OCI-LY7 (cell line): ENCODE measurements at regions not wholly inside any gene's neighbourhood (a gene's known extent, or its start where the extent isn't known, plus 50 kb on each side); places are given as distances from the start of the nearest gene placed in this dataset.

ENCODE experiments used
- BruUV-seq: library from RNA; stranded (reverse); fragments of 400-500 nt; replicated peaks from 2 replicates; lab custom pipeline; 2021; lab: Mats Ljungman, UMichigan
- CTCF ChIA-PET: fragments of 300-600 bp; sonication (Branson Sonifier 250); formaldehyde crosslinking; loops from one replicate; lab custom pipeline; 2022; ENCODE audit warnings: antibody characterized with exemption; ENCODE audit not compliant: unreplicated experiment; lab: Charles Lee
- POLR2A ChIA-PET: fragments of 300-600 bp; sonication (Branson Sonifier 250); formaldehyde crosslinking; loops from one replicate; lab custom pipeline; 2022; ENCODE audit warnings: antibody characterized with exemption; lab: Charles Lee
- DNase-seq: peaks from one replicate; pipeline ENCODE4 v3.0.0-alpha.2; 2015; ENCODE audit warnings: low spot score
- H2AFZ ChIP-seq: fragments of 200-600 bp; sonication (generic), shearing (Covaris generic); 2 replicates; pipeline ENCODE4 v1.6.1; 2014; ENCODE audit warnings: mild to moderate bottlenecking, antibody characterized with exemption, low read length, moderate library complexity
- H3K27ac ChIP-seq: fragments of 200-600 bp; sonication (generic); 2 replicates; pipeline ENCODE4 v1.5.1; 2014; ENCODE audit warnings: mixed run types, low read depth, mild to moderate bottlenecking, moderate library complexity, low read length, inconsistent platforms; ENCODE audit not compliant: poor library complexity, severe bottlenecking
- H3K36me3 ChIP-seq: fragments of 200-600 bp; sonication (generic); 2 replicates; pipeline ENCODE4 v1.6.1; 2014; ENCODE audit warnings: mild to moderate bottlenecking, antibody characterized with exemption, low read length, moderate library complexity, mixed read lengths; ENCODE audit not compliant: insufficient read depth
- H3K4me1 ChIP-seq: fragments of 200-600 bp; sonication (generic); 2 replicates; pipeline ENCODE4 v1.5.1; 2014; ENCODE audit warnings: mild to moderate bottlenecking, low read length; ENCODE audit not compliant: insufficient read depth, poor library complexity, severe bottlenecking
- H3K4me2 ChIP-seq: fragments of 200-600 bp; sonication (generic); 2 replicates; pipeline ENCODE4 v1.6.1; 2014; ENCODE audit warnings: mild to moderate bottlenecking, low read length
- H3K4me3 ChIP-seq: fragments of 200-600 bp; sonication (generic); 2 replicates; pipeline ENCODE4 v1.5.1; 2014; ENCODE audit warnings: mild to moderate bottlenecking, low read depth, low read length; ENCODE audit not compliant: poor library complexity, severe bottlenecking
- H3K79me2 ChIP-seq: fragments of 200-600 bp; sonication (generic); 2 replicates; pipeline ENCODE4 v1.6.1; 2016; ENCODE audit warnings: low read depth, mild to moderate bottlenecking, low read length, moderate library complexity, mixed read lengths; ENCODE audit not compliant: insufficient read depth
- H3K9me2 ChIP-seq: fragments of 200-600 bp; sonication (generic); 2 replicates; pipeline ENCODE4 v1.6.1; 2016; ENCODE audit warnings: mild to moderate bottlenecking, low read length, mixed read lengths; ENCODE audit not compliant: insufficient read depth
- H3K9me3 ChIP-seq: fragments of 200-600 bp; sonication (generic); 2 replicates; pipeline ENCODE4 v1.6.1; 2014; ENCODE audit warnings: mild to moderate bottlenecking, mixed run types, low read length, mixed read lengths
- H4K20me1 ChIP-seq: fragments of 200-600 bp; sonication (generic); 2 replicates; pipeline ENCODE4 v1.6.1; 2014; ENCODE audit warnings: mild to moderate bottlenecking, antibody characterized with exemption, low read length, moderate library complexity, mixed read lengths; ENCODE audit not compliant: insufficient read depth
- EZH2phosphoT487 ChIP-seq: fragments of 200-600 bp; sonication (generic); IDR thresholded peaks from 2 replicates; pipeline ENCODE4 v1.6.1; 2018; ENCODE audit warnings: low read depth, borderline replicate concordance, mild to moderate bottlenecking, mixed run types, antibody characterized with exemption, low read length, moderate library complexity, mixed read lengths
- intact Hi-C: fragments of 100-400 bp; cut with micrococcal nuclease; formaldehyde crosslinking; loops from one replicate; pipeline ENCODE4 v1.10.0; 2022; ENCODE audit not compliant: unreplicated experiment
- TF ChIP-seq, protein P1 (sequence below): fragments of 200-600 bp; sonication (generic); conservative IDR thresholded peaks from 2 replicates; pipeline ENCODE4 v1.5.1; 2014; ENCODE audit warnings: mild to moderate bottlenecking, antibody characterized with exemption, low read length, moderate library complexity, mixed read lengths

DNA sequence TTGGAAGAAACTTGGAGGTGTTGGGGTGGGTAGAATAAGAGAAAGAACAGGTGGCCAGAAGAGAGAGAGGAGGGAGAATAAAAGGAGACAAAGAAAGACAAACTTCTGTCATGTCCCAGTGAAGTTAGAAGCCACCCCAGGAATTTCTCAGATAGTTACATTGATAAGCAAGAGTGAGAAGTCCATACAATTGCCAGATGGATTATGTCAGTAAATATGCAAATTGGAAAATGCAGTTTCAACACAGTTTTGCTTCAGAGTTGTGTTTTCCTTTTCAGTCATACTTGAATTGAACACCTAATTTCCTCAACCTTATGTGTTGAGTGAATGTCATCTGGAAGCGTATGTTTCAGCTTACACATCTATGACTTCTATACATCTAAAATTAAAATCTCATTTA, 139.2 kb downstream of the RXFP2 start:
- Histone ChIP-seq H2AFZ (no peak overlapping the region), H4K20me1 (no peaks in the 10 kb centered on the region)

DNA sequence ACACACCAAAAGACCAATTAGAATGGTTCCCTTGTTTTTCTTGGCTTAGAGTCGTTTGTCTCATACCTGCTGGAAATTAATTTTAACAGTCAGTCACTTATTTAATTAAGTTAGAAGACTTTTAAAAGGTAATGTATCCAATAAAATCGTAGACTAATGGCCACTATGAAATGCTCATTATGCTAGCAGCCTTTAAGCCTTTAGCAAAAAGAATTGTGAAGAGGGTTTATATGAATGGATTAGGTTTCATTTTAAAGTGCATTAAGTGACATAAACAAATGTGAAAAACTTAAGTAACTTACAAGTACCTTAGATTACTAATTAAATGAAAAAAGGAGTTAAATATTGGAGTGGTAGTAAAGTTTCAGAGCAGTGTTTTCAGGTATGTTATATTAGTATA, 139.6 kb downstream of the RXFP2 start:
- TF ChIP-seq, protein P1, sequence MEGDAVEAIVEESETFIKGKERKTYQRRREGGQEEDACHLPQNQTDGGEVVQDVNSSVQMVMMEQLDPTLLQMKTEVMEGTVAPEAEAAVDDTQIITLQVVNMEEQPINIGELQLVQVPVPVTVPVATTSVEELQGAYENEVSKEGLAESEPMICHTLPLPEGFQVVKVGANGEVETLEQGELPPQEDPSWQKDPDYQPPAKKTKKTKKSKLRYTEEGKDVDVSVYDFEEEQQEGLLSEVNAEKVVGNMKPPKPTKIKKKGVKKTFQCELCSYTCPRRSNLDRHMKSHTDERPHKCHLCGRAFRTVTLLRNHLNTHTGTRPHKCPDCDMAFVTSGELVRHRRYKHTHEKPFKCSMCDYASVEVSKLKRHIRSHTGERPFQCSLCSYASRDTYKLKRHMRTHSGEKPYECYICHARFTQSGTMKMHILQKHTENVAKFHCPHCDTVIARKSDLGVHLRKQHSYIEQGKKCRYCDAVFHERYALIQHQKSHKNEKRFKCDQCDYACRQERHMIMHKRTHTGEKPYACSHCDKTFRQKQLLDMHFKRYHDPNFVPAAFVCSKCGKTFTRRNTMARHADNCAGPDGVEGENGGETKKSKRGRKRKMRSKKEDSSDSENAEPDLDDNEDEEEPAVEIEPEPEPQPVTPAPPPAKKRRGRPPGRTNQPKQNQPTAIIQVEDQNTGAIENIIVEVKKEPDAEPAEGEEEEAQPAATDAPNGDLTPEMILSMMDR, result no peak
- no peak for TF ChIP-seq EZH2phosphoT487
- Histone ChIP-seq H3K4me2 (no peak overlapping the region), H2AFZ (no peak overlapping the region), H4K20me1 (no peaks in the 10 kb centered on the region), H3K4me3 (no peak overlapping the region), H3K4me1 (no peaks in the 10 kb centered on the region), H3K9me3 (no peaks in the 10 kb centered on the region), H3K27ac (no peak overlapping the region), H3K79me2 (no peaks in the 10 kb centered on the region), H3K36me3 (no peaks in the 10 kb centered on the region), H3K9me2 (no peaks in the 10 kb centered on the region)
- intact Hi-C loops, result no loop called here
- CTCF ChIA-PET, result no interaction called here
- POLR2A ChIA-PET, result no interaction called here
- BruUV-seq, result no TSS peak
- no peak for DNase-seq

More for the DNA sequence above, 139.2 kb downstream of the RXFP2 start:
- no TSS peak for BruUV-seq
- H3K79me2 ChIP-seq, result no peaks in the 10 kb centered on the region
- no peaks in the 10 kb centered on the region for H3K36me3 ChIP-seq
- H3K9me3 ChIP-seq, result no peaks in the 10 kb centered on the region
- H3K9me2 ChIP-seq, result no peaks in the 10 kb centered on the region
- H3K4me1 ChIP-seq, result no peaks in the 10 kb centered on the region
- CTCF ChIA-PET, result no interaction called here
- no peak overlapping the region for H3K4me2 ChIP-seq
- intact Hi-C loops, result no loop called here
- H3K27ac ChIP-seq, result no peak overlapping the region
- no peak overlapping the region for H3K4me3 ChIP-seq
- DNase-seq, result no peak
- POLR2A ChIA-PET, result interaction anchor here (1.9 kb wide), 1 partner anchor 17 kb away, joined by 6 read pairs; no protein-coding TSS in a partner anchor
- TF ChIP-seq, protein P1, result no peak
- TF ChIP-seq EZH2phosphoT487, result no peak

DNA sequence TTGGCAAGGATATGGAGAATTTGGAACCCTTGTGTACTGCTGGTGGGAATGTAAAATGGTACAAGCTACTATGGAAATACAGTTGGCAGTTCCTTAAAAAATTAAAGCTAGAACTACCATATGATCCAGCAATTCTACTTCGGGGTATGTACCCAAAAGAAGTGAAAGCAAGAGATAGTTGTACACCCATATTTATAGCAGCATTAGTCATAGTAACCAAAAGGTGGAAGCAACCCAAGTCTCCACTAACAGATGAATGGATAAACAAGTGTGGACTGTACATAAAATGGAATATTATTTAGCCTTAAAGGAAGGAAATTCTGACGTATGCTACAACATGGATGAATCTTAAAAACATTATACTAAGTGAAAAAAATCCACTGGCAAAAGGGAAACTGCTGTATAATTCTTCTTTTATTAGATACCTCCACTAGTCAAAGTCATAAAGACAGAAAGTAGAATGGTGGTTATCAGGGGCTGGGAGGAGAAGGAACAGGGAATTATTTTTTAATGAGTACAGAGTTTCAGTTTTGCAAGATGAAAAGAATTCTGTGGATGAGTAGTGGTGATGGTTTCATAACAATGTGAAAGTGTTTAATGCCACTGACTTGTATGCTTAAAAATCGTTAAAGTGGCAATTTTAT, 141.6 kb downstream of the RXFP2 start:
- intact Hi-C loops, result no loop called here
- Histone ChIP-seq H3K27ac (no peak overlapping the region), H3K4me1 (no peaks in the 10 kb centered on the region), H3K36me3 (no peaks in the 10 kb centered on the region), H3K4me3 (no peak overlapping the region), H3K4me2 (no peak overlapping the region), H4K20me1 (no peaks in the 10 kb centered on the region), H2AFZ (no peak overlapping the region), H3K9me3 (no peaks in the 10 kb centered on the region), H3K9me2 (no peaks in the 10 kb centered on the region), H3K79me2 (no peaks in the 10 kb centered on the region)
- POLR2A ChIA-PET, result interaction anchor here (0.5 kb wide), 1 partner anchor 657 kb away, joined by 5 read pairs; the partner anchor contains the start of gene N4BP2L2
- DNase-seq, result no peak
- CTCF ChIA-PET, result no interaction called here
- BruUV-seq, result no TSS peak
- TF ChIP-seq, protein P1, result no peak
- no peak for TF ChIP-seq EZH2phosphoT487
